Lung (tissue), 11 donors: ENCODE measurements at regions not wholly inside any gene's neighbourhood (a gene's known extent, or its start where the extent isn't known, plus 50 kb on each side); places are given as distances from the start of the nearest gene placed in this dataset.

ENCODE experiments used
- ATAC-seq: fragments of 200-7000 bp; cut with Tn5 transposase; one replicate; pipeline ENCODE4 v1.9.1; 2020; ENCODE audit warnings: moderate number of reproducible peaks; ENCODE audit not compliant: insufficient read depth, low FRiP score
- DNase-seq, 3 donors: peaks; one replicate each; pipeline ENCODE4 v3.0.0-alpha.2; 2013 to 2017
- H3K27ac ChIP-seq, 2 donors: one replicate each; pipeline ENCODE4 v1.5.1; 2013; ENCODE audit warnings: mild to moderate bottlenecking in 2 of 2, moderate library complexity in 2 of 2, control low read depth in 1 of 2, inconsistent platforms in 1 of 2, low read depth in 1 of 2, low read length in 1 of 2
- H3K27me3 ChIP-seq, 3 donors: one replicate each; pipeline ENCODE4 v1.5.1; 2013; ENCODE audit warnings: low read length in 2 of 3; ENCODE audit not compliant: control insufficient read depth in 3 of 3, insufficient read depth in 3 of 3
- H3K36me3 ChIP-seq, 4 donors: one replicate each; pipeline ENCODE4 v1.5.1; 2013; ENCODE audit warnings: low read length in 4 of 4, mild to moderate bottlenecking in 1 of 4, moderate library complexity in 1 of 4; ENCODE audit not compliant: control insufficient read depth in 4 of 4, insufficient read depth in 4 of 4
- H3K4me1 ChIP-seq, 5 donors: one replicate each; pipeline ENCODE4 v1.5.1; 2013; ENCODE audit warnings: low read length in 5 of 5, mild to moderate bottlenecking in 2 of 5, moderate library complexity in 1 of 5; ENCODE audit not compliant: control insufficient read depth in 5 of 5, insufficient read depth in 5 of 5
- H3K4me3 ChIP-seq: one replicate; pipeline ENCODE4 v1.5.1; 2013; ENCODE audit warnings: mild to moderate bottlenecking, control low read depth, moderate library complexity
- H3K9ac ChIP-seq, 2 donors: one replicate each; pipeline ENCODE4 v1.5.1; 2013; ENCODE audit warnings: low read length in 2 of 2, control low read depth in 1 of 2; ENCODE audit not compliant: insufficient read depth in 1 of 2
- H3K9me3 ChIP-seq, 4 donors: one replicate each; pipeline ENCODE4 v1.5.1; 2013; ENCODE audit warnings: low read length in 3 of 4, mild to moderate bottlenecking in 1 of 4, moderate library complexity in 1 of 4; ENCODE audit not compliant: control insufficient read depth in 4 of 4, insufficient read depth in 3 of 4
- WGBS, 2 donors: extraction: QIAGEN DNeasy Blood & Tissue Kit; methylation state at CpG; one replicate each; pipeline ENCODE4 v1.1.7; 2013; 5-methylcytosine and 5-hydroxymethylcytosine counted together
- TF ChIP-seq, protein P1 (sequence below): IDR thresholded peaks from 2 replicates; pipeline ENCODE4 v1.5.1; 2012; ENCODE audit warnings: mild to moderate bottlenecking; ENCODE audit errors: control extremely low read depth, extremely low read depth
- donor health status: control.
- donor health status: control.
- donor health status: Bipolar disorder and iron deficiency.
- donor health status: healthy.
- donor health status: DM: yes; HTN: yes; CAD: no.

DNA sequence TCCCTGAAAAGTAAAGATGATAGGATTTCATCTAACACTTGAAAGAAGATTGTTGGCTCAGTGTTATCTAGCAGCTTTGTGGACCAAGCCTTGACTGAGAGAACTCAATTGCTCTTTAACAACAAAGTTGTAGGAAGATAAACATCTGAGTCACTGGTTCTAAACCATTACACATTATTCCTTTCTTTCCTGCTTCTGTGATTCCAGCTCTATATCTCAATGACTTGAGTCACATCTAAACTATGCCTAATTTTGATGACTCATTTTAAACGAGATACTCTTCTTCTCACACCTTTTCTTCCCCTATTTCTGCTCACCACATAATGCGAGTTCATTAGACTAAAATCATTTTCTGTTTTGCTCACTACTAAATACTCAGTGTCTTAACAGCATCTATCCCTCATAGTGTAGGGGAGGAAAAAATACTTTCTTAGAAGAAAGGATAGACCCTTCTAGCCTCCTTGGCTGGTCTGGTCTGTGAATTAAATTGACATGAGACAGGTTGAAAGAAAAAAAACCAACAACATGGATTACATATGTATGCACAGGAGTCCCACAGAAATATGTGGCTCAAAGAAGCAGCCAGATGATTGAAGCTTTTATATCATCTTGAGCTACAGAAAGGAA lies 201.4 kb downstream of the C12orf50 start:
- Histone ChIP-seq H3K4me1 (no peaks in the 10 kb centered on the region), H3K27ac (no peak overlapping the region), H3K4me3 (no peak overlapping the region), H3K27me3 (no peaks in the 10 kb centered on the region), H3K9ac (no peak overlapping the region), H3K36me3 (no peaks in the 10 kb centered on the region), H3K9me3 (no peaks in the 10 kb centered on the region)
- TF ChIP-seq, protein P1, sequence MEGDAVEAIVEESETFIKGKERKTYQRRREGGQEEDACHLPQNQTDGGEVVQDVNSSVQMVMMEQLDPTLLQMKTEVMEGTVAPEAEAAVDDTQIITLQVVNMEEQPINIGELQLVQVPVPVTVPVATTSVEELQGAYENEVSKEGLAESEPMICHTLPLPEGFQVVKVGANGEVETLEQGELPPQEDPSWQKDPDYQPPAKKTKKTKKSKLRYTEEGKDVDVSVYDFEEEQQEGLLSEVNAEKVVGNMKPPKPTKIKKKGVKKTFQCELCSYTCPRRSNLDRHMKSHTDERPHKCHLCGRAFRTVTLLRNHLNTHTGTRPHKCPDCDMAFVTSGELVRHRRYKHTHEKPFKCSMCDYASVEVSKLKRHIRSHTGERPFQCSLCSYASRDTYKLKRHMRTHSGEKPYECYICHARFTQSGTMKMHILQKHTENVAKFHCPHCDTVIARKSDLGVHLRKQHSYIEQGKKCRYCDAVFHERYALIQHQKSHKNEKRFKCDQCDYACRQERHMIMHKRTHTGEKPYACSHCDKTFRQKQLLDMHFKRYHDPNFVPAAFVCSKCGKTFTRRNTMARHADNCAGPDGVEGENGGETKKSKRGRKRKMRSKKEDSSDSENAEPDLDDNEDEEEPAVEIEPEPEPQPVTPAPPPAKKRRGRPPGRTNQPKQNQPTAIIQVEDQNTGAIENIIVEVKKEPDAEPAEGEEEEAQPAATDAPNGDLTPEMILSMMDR: no peak
- ATAC-seq (peak; percentile 22), DNase-seq (no peak)
- WGBS, 2 donors: 56 to 81% methylated on average over 2 of the region's 2 CpGs

DNA sequence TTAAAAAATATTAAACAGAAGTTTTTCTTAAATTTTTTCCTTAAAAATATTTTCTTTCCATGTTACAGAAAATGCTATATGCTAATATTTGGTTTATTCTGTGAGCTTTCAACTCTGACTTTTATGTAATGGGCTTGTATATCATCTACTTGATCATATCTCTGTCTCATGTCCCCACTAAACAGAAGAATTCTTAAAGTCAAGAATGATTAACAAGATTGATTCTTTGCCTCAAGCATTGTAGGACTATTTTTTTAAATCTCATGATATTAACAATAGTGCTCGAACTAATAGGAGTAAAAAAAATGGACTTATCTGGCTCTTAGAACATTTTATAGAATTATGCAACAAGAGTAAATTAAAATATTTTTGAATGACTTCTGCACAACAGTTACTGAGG lies 206.3 kb downstream of the C12orf50 start:
- DNase-seq (no peak), ATAC-seq (no peak)
- H3K4me1 ChIP-seq: no peaks in the 10 kb centered on the region
- no peak overlapping the region for H3K27ac ChIP-seq
- H3K9me3 ChIP-seq: no peaks in the 10 kb centered on the region
- H3K9ac ChIP-seq: no peak overlapping the region
- TF ChIP-seq, protein P1: no peak
- H3K4me3 ChIP-seq: no peak overlapping the region
- 62 to 81% methylated on average over 1 of the region's 1 CpG for WGBS, 2 donors
- H3K27me3 ChIP-seq: no peaks in the 10 kb centered on the region
- H3K36me3 ChIP-seq: no peaks in the 10 kb centered on the region

DNA sequence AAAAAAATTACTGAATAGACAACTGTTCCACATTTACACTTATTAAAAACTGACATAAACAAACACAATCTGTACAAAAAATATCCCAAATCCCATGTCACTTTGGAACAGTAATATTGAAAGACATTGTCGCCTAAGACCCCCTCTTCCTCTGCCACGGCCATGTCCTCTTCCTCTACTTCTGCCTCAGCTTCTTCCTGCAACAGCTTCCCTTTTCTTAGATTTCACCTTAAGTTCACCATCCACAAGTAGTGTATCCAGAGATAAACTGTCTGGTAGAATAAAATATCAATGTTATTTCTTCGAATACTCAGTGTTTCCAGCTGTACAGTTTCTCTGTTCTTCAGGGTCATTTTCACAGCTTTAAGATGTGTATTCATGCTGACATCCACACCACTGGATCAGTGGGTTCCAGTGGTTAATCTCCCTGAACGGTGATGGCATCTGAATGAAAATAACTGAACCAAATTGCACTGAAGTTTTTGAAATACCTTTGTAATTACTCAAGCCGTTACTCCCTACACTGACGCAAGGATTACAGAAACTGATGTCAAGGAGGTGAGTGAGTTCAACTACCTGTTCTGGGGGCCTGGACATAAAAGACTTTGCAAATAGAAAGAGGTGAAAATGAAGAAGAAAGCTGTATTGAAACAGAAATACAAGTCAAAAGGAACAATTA lies 208.5 kb downstream of the C12orf50 start:
- H3K9me3 ChIP-seq: no peaks in the 10 kb centered on the region
- 61 to 64% methylated on average over 6 of the region's 6 CpGs for WGBS, 2 donors
- H3K27me3 ChIP-seq: no peaks in the 10 kb centered on the region
- TF ChIP-seq, protein P1: no peak
- no peak for ATAC-seq
- H3K9ac ChIP-seq: no peak overlapping the region
- peaks cover 0 to 4% (median 0%) of the 10 kb centered on the region in 5 donors for H3K4me1 ChIP-seq
- H3K4me3 ChIP-seq: no peak overlapping the region
- H3K36me3 ChIP-seq: no peaks in the 10 kb centered on the region
- no peak for DNase-seq
- H3K27ac ChIP-seq: no peak overlapping the region

DNA sequence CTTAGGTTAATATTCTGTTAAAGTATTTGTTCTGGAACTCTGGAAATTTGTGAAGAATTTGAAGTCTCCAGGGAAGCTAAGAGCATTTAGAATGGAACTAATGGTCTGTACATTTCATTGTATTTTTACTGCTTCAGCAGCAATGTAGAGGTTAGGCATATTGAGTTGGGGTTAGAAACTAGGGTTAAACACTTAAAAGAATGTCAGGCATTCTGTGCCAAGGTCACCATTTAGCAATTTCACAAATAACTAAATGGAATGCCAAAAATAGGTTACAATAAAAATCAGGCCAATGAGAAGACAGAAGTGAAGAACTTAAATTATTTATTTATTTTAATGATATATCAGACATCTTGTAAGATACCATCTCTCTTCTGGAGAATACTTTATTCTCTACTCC lies 210.8 kb downstream of the C12orf50 start:
- H3K4me1 ChIP-seq: peaks cover 0 to 7% (median 0%) of the 10 kb centered on the region in 5 donors
- TF ChIP-seq, protein P1: no peak
- DNase-seq (no peak), ATAC-seq (no peak)
- no peak overlapping the region for H3K9ac ChIP-seq
- no peaks in the 10 kb centered on the region for H3K9me3 ChIP-seq
- H3K4me3 ChIP-seq: no peak overlapping the region
- no peaks in the 10 kb centered on the region for H3K27me3 ChIP-seq
- H3K27ac ChIP-seq: no peak overlapping the region
- no peaks in the 10 kb centered on the region for H3K36me3 ChIP-seq
